WI38 (cell line): ENCODE measurements at regions not wholly inside any gene's neighbourhood (a gene's known extent, or its start where the extent isn't known, plus 50 kb on each side); places are given as distances from the start of the nearest gene placed in this dataset.

Source experiments
- H3K4me3 ChIP-seq: 2 replicates; pipeline ENCODE4 v1.5.1; 2011; ENCODE audit warnings: low read depth, mild to moderate bottlenecking, control low read depth, low read length
- TF ChIP-seq, protein P1 (sequence below): IDR thresholded peaks from 2 replicates; pipeline ENCODE4 v1.5.1; 2012; ENCODE audit warnings: low read depth, mild to moderate bottlenecking, control low read depth, low read length

DNA sequence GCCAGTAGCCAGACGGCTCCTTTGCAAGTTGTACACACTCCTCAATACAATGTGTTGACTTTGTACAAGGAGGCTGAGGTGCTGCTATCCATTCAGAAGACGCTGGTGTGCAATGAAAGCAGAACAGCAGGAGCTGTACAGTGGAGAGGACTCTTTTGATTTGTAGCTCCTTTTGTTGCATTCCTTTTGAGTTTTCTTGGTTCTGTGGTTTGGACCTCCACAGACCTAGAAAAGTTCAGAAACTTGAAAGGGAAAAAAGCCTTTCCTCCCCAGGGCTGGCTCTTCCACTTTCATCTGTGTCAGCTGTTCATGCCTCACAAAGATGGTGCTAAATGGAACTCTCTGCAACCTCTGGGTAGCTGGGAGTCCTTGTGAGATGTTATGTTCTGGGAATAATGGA is 117.4 kb downstream of the MAT2B start:
- TF ChIP-seq, protein P1, sequence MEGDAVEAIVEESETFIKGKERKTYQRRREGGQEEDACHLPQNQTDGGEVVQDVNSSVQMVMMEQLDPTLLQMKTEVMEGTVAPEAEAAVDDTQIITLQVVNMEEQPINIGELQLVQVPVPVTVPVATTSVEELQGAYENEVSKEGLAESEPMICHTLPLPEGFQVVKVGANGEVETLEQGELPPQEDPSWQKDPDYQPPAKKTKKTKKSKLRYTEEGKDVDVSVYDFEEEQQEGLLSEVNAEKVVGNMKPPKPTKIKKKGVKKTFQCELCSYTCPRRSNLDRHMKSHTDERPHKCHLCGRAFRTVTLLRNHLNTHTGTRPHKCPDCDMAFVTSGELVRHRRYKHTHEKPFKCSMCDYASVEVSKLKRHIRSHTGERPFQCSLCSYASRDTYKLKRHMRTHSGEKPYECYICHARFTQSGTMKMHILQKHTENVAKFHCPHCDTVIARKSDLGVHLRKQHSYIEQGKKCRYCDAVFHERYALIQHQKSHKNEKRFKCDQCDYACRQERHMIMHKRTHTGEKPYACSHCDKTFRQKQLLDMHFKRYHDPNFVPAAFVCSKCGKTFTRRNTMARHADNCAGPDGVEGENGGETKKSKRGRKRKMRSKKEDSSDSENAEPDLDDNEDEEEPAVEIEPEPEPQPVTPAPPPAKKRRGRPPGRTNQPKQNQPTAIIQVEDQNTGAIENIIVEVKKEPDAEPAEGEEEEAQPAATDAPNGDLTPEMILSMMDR, result no peak
- no peak overlapping the region for H3K4me3 ChIP-seq

DNA sequence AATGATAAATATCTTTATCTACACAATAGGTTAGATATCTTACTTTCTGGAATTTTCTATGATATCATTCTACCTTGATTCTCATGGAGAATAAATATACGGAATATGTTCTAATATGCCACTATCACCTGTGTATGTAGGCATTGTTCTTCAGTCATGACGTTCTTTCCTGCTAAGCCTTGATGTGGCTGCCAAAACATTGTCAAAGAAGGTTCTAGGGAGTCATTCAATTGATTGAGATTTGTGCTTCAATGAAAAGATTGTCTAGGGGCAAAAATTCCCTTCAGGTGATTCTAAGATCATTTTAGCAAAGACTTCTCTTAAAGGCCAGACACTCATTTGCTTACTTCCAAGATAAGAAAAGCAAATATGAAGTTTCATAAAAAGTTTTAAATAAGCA is 118.1 kb downstream of the MAT2B start:
- TF ChIP-seq, protein P1, result no peak
- no peak overlapping the region for H3K4me3 ChIP-seq

DNA sequence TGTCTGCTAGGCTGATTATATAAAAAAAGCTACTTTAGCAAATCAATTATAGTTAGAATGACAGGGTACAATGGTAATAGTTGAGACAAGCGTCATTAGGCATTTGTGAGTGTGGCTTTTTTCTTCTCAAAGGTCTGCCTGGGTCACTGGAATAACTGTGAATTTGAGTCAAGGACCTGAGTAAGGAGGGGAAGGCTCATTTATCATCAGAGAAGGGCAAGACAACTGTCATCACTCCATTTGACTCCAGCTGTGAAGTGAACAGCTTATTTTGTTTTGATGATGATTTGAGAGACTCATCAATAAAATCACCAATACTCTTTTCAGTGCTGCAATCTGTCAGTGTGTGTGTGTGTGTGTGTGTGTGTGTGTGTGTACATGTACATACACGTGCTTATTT is 118.6 kb downstream of the MAT2B start:
- TF ChIP-seq, protein P1, result no peak
- H3K4me3 ChIP-seq, result no peak overlapping the region

DNA sequence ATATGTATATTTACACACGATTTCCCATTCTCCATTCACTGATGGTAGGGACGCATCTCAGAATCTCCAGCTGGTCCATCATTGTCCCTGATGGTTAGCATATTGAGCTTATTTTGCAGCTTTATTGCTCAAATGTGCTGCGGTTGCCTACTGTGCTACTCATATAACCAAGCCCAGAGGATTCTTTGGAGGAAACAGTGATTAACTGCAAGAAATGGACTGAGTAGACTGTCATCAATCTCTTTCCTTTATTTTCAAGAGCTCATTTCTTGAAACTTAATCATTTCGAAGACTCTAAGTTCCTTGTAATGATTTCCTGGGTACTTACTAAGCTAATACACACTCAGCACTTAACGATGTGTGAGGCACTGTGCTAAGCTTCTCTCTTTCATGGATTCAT is 119.0 kb downstream of the MAT2B start:
- H3K4me3 ChIP-seq, result no peak overlapping the region
- TF ChIP-seq, protein P1, result no peak

DNA sequence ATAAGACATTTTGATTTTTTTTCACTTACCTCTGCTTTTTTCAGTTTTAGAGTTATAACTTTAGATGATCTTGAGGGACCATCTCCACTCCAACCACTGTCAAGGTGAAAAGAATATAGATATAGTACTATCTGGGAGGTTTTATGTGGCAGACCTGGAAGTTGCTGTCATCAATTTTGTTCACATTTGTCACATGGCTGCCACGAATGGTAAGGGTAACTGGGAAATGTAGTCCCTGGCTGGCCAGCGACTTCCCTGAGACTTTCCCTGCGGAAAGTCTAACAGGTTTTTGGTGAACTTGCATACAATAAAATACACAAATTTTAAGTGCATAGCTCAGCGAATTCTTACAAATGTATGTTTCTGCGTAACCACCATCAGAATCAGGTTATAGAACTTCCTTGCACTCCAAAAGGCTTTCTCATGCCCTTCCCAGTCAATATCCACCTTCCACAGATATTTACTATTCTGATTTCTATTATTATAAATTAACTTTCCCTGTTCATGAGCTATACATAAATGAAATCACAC is 121.5 kb downstream of the MAT2B start:
- no peak overlapping the region for H3K4me3 ChIP-seq
- TF ChIP-seq, protein P1, result no peak

DNA sequence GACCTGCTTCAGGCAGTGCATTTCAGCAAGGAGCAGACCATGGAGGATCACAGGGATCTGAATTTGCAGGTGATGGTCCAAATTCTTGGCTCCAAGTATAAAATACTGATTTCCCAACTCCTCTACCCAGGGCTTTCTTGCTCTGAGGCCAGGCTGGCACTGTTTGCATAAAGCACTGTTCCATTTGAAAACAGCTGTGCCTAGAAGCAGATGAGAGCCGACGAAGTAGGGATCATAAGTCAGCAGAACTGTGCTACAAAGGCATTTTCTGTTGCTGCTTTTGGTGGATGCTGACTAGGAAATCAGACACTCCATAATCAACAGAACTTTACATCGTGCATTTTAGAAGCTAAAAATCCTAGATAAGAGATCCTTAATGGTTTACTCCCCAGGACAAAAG is 126.4 kb downstream of the MAT2B start:
- TF ChIP-seq, protein P1, result no peak
- H3K4me3 ChIP-seq, result no peak overlapping the region

DNA sequence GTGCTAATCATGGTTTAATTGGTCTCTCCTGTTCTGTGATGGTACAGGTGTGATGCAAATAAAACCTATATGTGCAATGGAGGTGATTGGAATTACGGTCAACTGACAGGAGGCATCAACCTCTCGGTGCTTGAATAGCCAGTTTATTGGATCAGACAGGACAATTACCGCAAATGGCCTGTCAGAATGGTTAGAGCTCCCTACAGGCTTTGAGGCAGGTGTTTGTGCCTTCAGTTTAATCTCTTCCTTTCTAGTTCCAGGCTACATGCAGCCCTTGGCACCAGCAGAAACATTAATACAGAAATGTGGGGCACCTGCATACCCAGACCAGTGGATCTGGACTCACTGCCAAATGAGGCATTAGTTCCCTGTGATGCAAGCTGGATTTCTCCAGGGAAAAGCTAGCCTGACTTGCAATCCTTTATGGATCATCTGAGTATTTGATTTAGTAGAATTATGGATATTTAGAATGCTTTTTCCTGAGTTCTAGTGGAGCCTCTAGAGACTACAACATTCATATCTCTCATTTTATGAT is 128.6 kb downstream of the MAT2B start:
- TF ChIP-seq, protein P1, result no peak

More for the DNA sequence above, 128.6 kb downstream of the MAT2B start:
- H3K4me3 ChIP-seq, result no peak overlapping the region
